Smooth muscle cell (in vitro differentiated cells): ENCODE measurements at regions not wholly inside any gene's neighbourhood (a gene's known extent, or its start where the extent isn't known, plus 50 kb on each side); places are given as distances from the start of the nearest gene placed in this dataset.

Experiments
- DNase-seq: peaks from one replicate; lab custom pipeline; 2025; ENCODE audit not compliant: unreplicated experiment; lab: John Stamatoyannopoulos, UW
- H2AFZ ChIP-seq: fragments of 200-600 bp; sonication (generic); 2 replicates; pipeline ENCODE4 v1.6.0; 2016; ENCODE audit warnings: antibody characterized with exemption, low read depth, mild to moderate bottlenecking
- H3F3A ChIP-seq: fragments of 200-600 bp; sonication (generic); 2 replicates; pipeline ENCODE4 v1.6.0; 2017; ENCODE audit warnings: antibody characterized with exemption, low read depth
- H3K27ac ChIP-seq: fragments of 200-600 bp; sonication (generic); 2 replicates; pipeline ENCODE4 v1.5.1; 2016; ENCODE audit warnings: low read depth, mild to moderate bottlenecking
- H3K27me3 ChIP-seq: fragments of 200-600 bp; sonication (generic); 2 replicates; pipeline ENCODE4 v1.6.1; 2016; ENCODE audit warnings: low read depth, mild to moderate bottlenecking
- H3K36me3 ChIP-seq: fragments of 200-600 bp; sonication (generic); 2 replicates; pipeline ENCODE4 v1.5.1; 2016; ENCODE audit warnings: low read depth
- H3K4me1 ChIP-seq: fragments of 200-600 bp; sonication (generic); 2 replicates; pipeline ENCODE4 v1.5.1; 2016; ENCODE audit warnings: low read depth
- H3K4me2 ChIP-seq: fragments of 200-600 bp; sonication (generic); 2 replicates; pipeline ENCODE4 v1.6.0; 2016; ENCODE audit warnings: mild to moderate bottlenecking
- H3K4me3 ChIP-seq: fragments of 200-600 bp; sonication (generic); 2 replicates; pipeline ENCODE4 v1.5.1; 2016; ENCODE audit warnings: mild to moderate bottlenecking
- H3K79me2 ChIP-seq: fragments of 200-600 bp; sonication (generic); 2 replicates; pipeline ENCODE4 v1.6.0; 2016; ENCODE audit warnings: low read depth, mild to moderate bottlenecking
- H3K9ac ChIP-seq: fragments of 200-600 bp; sonication (generic); 2 replicates; pipeline ENCODE4 v1.6.0; 2016; ENCODE audit warnings: low read depth
- H3K9me3 ChIP-seq: fragments of 200-600 bp; sonication (generic); replicated peaks from 2 replicates; pipeline ENCODE4 v1.5.1; 2016; ENCODE audit warnings: low read depth
- H4K20me1 ChIP-seq: fragments of 200-600 bp; sonication (generic); 2 replicates; pipeline ENCODE4 v1.6.0; 2016; ENCODE audit warnings: low read depth
- CTCF ChIP-seq: fragments of 200-600 bp; sonication (generic); IDR thresholded peaks from 2 replicates; pipeline ENCODE4 v1.5.1; 2017; ENCODE audit warnings: borderline replicate concordance, mild to moderate bottlenecking, antibody characterized with exemption; ENCODE audit not compliant: insufficient read depth, poor library complexity, severe bottlenecking
- WGBS: methylation state at CpG from one replicate; pipeline ENCODE4 v1.1.7; 2016; ENCODE audit warnings: low lambda C conversion rate; 5-methylcytosine and 5-hydroxymethylcytosine counted together

- Histone ChIP-seq H3K9ac (no peak overlapping the region), H3F3A (no peaks in the 10 kb centered on the region), H3K4me2 (no peak overlapping the region), H3K36me3 (no peaks in the 10 kb centered on the region), H3K79me2 (no peaks in the 10 kb centered on the region), H2AFZ (no peak overlapping the region), H3K9me3 (no peaks in the 10 kb centered on the region), H4K20me1 (no peaks in the 10 kb centered on the region), H3K27ac (no peak overlapping the region), H3K4me1 (no peaks in the 10 kb centered on the region), H3K27me3 (no peaks in the 10 kb centered on the region), H3K4me3 (no peak overlapping the region)
- no peak for TF ChIP-seq CTCF
- WGBS = 96% methylated on average over 8 of the region's 8 CpGs
- no peak for DNase-seq
Observed at GRCh38 chr1:233738396-233738795, 124.5 kb downstream of the KCNK1 start.

- H3K9ac ChIP-seq = no peak overlapping the region
- no peaks in the 10 kb centered on the region for H4K20me1 ChIP-seq
- H3K9me3 ChIP-seq = no peaks in the 10 kb centered on the region
- no peaks in the 10 kb centered on the region for H3F3A ChIP-seq
- no peak for TF ChIP-seq CTCF
- H3K27ac ChIP-seq = no peak overlapping the region
- no peak overlapping the region for H3K4me2 ChIP-seq
- H3K36me3 ChIP-seq = no peaks in the 10 kb centered on the region
- 88% methylated on average over 14 of the region's 14 CpGs for WGBS
- no peak overlapping the region for H3K4me3 ChIP-seq
- no peak overlapping the region for H2AFZ ChIP-seq
- no peak for DNase-seq
- no peaks in the 10 kb centered on the region for H3K27me3 ChIP-seq
- H3K79me2 ChIP-seq = no peaks in the 10 kb centered on the region
- no peaks in the 10 kb centered on the region for H3K4me1 ChIP-seq
Observed at GRCh38 chr1:233738850-233739249, 124.9 kb downstream of the KCNK1 start.

- Histone ChIP-seq H3K4me1 (no peaks in the 10 kb centered on the region), H3F3A (no peaks in the 10 kb centered on the region), H3K4me2 (no peak overlapping the region), H3K4me3 (no peak overlapping the region), H3K79me2 (no peaks in the 10 kb centered on the region), H3K9ac (no peak overlapping the region), H4K20me1 (no peaks in the 10 kb centered on the region), H2AFZ (no peak overlapping the region), H3K27me3 (no peaks in the 10 kb centered on the region), H3K36me3 (no peaks in the 10 kb centered on the region), H3K27ac (no peak overlapping the region), H3K9me3 (no peaks in the 10 kb centered on the region)
- no peak for TF ChIP-seq CTCF
- no peak for DNase-seq
- 46% methylated on average over 3 of the region's 3 CpGs for WGBS
Observed at GRCh38 chr1:233744779-233745513, 131.0 kb downstream of the KCNK1 start.

GRCh38 chr1:233750139-233750538, 136.2 kb downstream of the KCNK1 start:
- Histone ChIP-seq H4K20me1 (no peaks in the 10 kb centered on the region), H3K4me3 (no peak overlapping the region), H2AFZ (no peak overlapping the region), H3K9me3 (no peaks in the 10 kb centered on the region), H3F3A (no peaks in the 10 kb centered on the region), H3K4me2 (no peak overlapping the region), H3K27me3 (no peaks in the 10 kb centered on the region), H3K79me2 (no peaks in the 10 kb centered on the region), H3K9ac (no peak overlapping the region), H3K36me3 (no peaks in the 10 kb centered on the region), H3K4me1 (no peaks in the 10 kb centered on the region), H3K27ac (no peak overlapping the region)
- TF ChIP-seq CTCF = no peak
- 93% methylated on average over 1 of the region's 1 CpG for WGBS
- DNase-seq = no peak
